ENCODE measurements at regions not wholly inside any gene's neighbourhood (a gene's known extent, or its start where the extent isn't known, plus 50 kb on each side); places are given as distances from the start of the nearest gene placed in this dataset.

DNA sequence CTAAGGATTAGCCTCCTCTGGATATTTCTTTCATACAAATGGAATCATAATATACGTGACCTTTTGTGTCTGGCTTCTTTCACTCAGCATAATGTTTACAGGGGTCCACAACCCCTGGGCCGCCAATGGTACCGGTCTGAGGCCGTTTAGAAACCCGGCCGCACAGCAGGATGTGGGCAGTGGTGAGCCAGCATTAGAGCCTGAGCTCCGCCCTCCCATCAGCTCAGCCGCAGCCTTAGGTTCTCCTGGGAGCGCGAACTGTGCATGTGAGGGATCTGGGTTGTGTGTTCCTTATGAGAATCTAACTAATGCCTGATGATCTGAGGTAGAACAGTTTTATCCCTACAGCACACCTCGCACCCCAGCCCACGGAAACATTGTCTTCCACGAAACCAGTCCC is 229.7 kb downstream of the ICE1 start:
- H3K36me3 ChIP-seq (ENCODE audit: insufficient read depth, low read length): no peaks in the 10 kb centered on the region
- H3K9ac ChIP-seq (ENCODE audit: low read length): no peak overlapping the region
- H3K27ac ChIP-seq (ENCODE audit: low read depth, low read length, poor library complexity, severe bottlenecking): no peak overlapping the region
- no peak overlapping the region for H2AFZ ChIP-seq (ENCODE audit: low read length)
- no peaks in the 10 kb centered on the region for H3F3A ChIP-seq (ENCODE audit: insufficient read depth, low read length)
- H3K4me1 ChIP-seq (ENCODE audit: insufficient read depth, low read length, severe bottlenecking): no peaks in the 10 kb centered on the region
- no peak overlapping the region for H3K4me3 ChIP-seq (ENCODE audit: low read depth, low read length, poor library complexity, severe bottlenecking)
- no peaks in the 10 kb centered on the region for H3K79me2 ChIP-seq (ENCODE audit: insufficient read depth, low read length)
- H3K9me3 ChIP-seq (ENCODE audit: low read length): no peaks in the 10 kb centered on the region
- H3K4me2 ChIP-seq (ENCODE audit: low read length): no peak overlapping the region
- TF ChIP-seq, protein P1, sequence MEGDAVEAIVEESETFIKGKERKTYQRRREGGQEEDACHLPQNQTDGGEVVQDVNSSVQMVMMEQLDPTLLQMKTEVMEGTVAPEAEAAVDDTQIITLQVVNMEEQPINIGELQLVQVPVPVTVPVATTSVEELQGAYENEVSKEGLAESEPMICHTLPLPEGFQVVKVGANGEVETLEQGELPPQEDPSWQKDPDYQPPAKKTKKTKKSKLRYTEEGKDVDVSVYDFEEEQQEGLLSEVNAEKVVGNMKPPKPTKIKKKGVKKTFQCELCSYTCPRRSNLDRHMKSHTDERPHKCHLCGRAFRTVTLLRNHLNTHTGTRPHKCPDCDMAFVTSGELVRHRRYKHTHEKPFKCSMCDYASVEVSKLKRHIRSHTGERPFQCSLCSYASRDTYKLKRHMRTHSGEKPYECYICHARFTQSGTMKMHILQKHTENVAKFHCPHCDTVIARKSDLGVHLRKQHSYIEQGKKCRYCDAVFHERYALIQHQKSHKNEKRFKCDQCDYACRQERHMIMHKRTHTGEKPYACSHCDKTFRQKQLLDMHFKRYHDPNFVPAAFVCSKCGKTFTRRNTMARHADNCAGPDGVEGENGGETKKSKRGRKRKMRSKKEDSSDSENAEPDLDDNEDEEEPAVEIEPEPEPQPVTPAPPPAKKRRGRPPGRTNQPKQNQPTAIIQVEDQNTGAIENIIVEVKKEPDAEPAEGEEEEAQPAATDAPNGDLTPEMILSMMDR (IDR thresholded peaks at IDR 0.05; ENCODE audit: low read length): no peak
- no peak for TF ChIP-seq EZH2 (IDR thresholded peaks at IDR 0.05; ENCODE audit: borderline replicate concordance, low read length)
- no peaks in the 10 kb centered on the region for H3K9me2 ChIP-seq (ENCODE audit: low read depth, low read length)
- no peaks in the 10 kb centered on the region for H4K20me1 ChIP-seq (ENCODE audit: insufficient read depth, low read length)
- H3K27me3 ChIP-seq (ENCODE audit: insufficient read depth, low read length): no peaks in the 10 kb centered on the region

DNA sequence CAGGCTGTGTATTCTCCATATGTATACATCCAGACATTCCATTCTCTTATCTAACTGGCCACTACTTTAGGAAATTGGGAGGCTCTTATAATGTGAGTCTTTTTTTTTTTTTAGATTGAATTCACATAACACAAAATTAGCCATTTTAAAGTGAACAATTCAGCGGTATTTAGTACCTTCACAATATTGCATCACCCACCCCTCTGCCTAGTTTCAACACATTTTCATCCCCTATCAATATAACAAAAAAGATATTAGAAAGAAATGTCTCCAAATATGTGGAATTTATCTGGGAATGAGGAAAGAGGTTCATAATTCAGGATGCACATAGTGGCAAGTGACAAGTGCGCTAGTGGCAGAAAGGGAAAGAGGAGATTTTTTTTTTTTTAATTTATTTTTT is 228.5 kb downstream of the ICE1 start:
- Histone ChIP-seq H3K4me2 (ENCODE audit: low read length) (no peak overlapping the region), H2AFZ (ENCODE audit: low read length) (no peak overlapping the region), H3K9ac (ENCODE audit: low read length) (no peak overlapping the region), H3K9me3 (ENCODE audit: low read length) (no peaks in the 10 kb centered on the region), H3K36me3 (ENCODE audit: insufficient read depth, low read length) (no peaks in the 10 kb centered on the region), H3K27me3 (ENCODE audit: insufficient read depth, low read length) (no peaks in the 10 kb centered on the region), H3K79me2 (ENCODE audit: insufficient read depth, low read length) (no peaks in the 10 kb centered on the region), H3K4me1 (ENCODE audit: insufficient read depth, low read length, severe bottlenecking) (no peaks in the 10 kb centered on the region), H3F3A (ENCODE audit: insufficient read depth, low read length) (no peaks in the 10 kb centered on the region), H3K9me2 (ENCODE audit: low read depth, low read length) (no peaks in the 10 kb centered on the region), H4K20me1 (ENCODE audit: insufficient read depth, low read length) (no peaks in the 10 kb centered on the region), H3K27ac (ENCODE audit: low read depth, low read length, poor library complexity, severe bottlenecking) (no peak overlapping the region), H3K4me3 (ENCODE audit: low read depth, low read length, poor library complexity, severe bottlenecking) (no peak overlapping the region)
- TF ChIP-seq, protein P1 (IDR thresholded peaks at IDR 0.05; ENCODE audit: low read length): no peak
- TF ChIP-seq EZH2 (IDR thresholded peaks at IDR 0.05; ENCODE audit: borderline replicate concordance, low read length): no peak

DNA sequence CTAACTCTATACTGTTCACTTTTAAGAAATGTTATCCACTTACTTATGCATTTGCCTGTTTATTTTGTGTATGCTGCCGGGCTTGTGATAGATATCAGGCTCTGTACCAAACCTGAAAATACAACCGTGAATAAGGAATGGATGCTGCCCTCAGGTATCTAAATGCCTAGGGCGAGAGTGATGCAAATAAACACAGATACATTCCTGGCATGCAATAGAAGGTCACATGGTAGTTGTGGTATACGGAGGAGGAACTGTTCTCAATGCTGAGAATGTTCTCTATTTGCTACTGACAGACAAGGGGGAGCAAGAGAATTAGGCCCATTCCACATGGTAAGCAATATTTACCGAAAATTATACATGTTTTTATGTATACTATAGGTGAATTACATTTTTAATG is 227.8 kb downstream of the ICE1 start:
- TF ChIP-seq EZH2 (IDR thresholded peaks at IDR 0.05; ENCODE audit: borderline replicate concordance, low read length): no peak
- TF ChIP-seq, protein P1 (IDR thresholded peaks at IDR 0.05; ENCODE audit: low read length): no peak

More for the DNA sequence above, 227.8 kb downstream of the ICE1 start:
- Histone ChIP-seq H3K36me3 (ENCODE audit: insufficient read depth, low read length) (no peaks in the 10 kb centered on the region), H3K79me2 (ENCODE audit: insufficient read depth, low read length) (no peaks in the 10 kb centered on the region), H3K27me3 (ENCODE audit: insufficient read depth, low read length) (no peaks in the 10 kb centered on the region), H3K4me1 (ENCODE audit: insufficient read depth, low read length, severe bottlenecking) (no peaks in the 10 kb centered on the region), H3K4me2 (ENCODE audit: low read length) (no peak overlapping the region), H3K9ac (ENCODE audit: low read length) (no peak overlapping the region), H3K9me2 (ENCODE audit: low read depth, low read length) (no peaks in the 10 kb centered on the region), H3K4me3 (ENCODE audit: low read depth, low read length, poor library complexity, severe bottlenecking) (no peak overlapping the region), H4K20me1 (ENCODE audit: insufficient read depth, low read length) (no peaks in the 10 kb centered on the region), H2AFZ (ENCODE audit: low read length) (no peak overlapping the region), H3K9me3 (ENCODE audit: low read length) (no peaks in the 10 kb centered on the region), H3F3A (ENCODE audit: insufficient read depth, low read length) (no peaks in the 10 kb centered on the region), H3K27ac (ENCODE audit: low read depth, low read length, poor library complexity, severe bottlenecking) (no peak overlapping the region)
